ENCODE measurements at regions not wholly inside any gene's neighbourhood (a gene's known extent, or its start where the extent isn't known, plus 50 kb on each side); places are given as distances from the start of the nearest gene placed in this dataset.

- no peaks in the 10 kb centered on the region for H3K79me2 ChIP-seq (ENCODE audit: insufficient read depth, low read length)
- no peak overlapping the region for H3K4me2 ChIP-seq (ENCODE audit: low read length)
- RAD21 ChIA-PET (ENCODE audit: low non-redundant PET in 1 of 2, low total read pairs in 2 of 2, uncharacterized antibody in 2 of 2, unreplicated experiment in 2 of 2) = no interaction called here
- H3K9ac ChIP-seq (ENCODE audit: low read length) = no peak overlapping the region
- H4K20me1 ChIP-seq (ENCODE audit: insufficient read depth) = no peaks in the 10 kb centered on the region
- POLR2A ChIA-PET = interaction anchor here (0.7 kb wide), 1 partner anchor 812 kb away, joined by 3 read pairs; no protein-coding TSS in a partner anchor
- peaks cover 36% of the 10 kb centered on the region for H3K27me3 ChIP-seq (ENCODE audit: insufficient read depth, low read length)
- DNase-seq (ENCODE audit: low read depth, low spot score) = no peak
- TF ChIP-seq EGR1 (IDR thresholded peaks at IDR 0.05; ENCODE audit: low read depth) = no peak
- H3K4me1 ChIP-seq (ENCODE audit: control insufficient read depth in 1 of 2, insufficient read depth in 2 of 2, low read length in 2 of 2) = no peaks in the 10 kb centered on the region
- H3K36me3 ChIP-seq (ENCODE audit: control insufficient read depth in 1 of 2, insufficient read depth in 2 of 2, low read length in 2 of 2) = no peaks in the 10 kb centered on the region
- CTCF ChIA-PET = no interaction called here
- no peak overlapping the region for H2AFZ ChIP-seq (ENCODE audit: low read depth, low read length, poor library complexity, severe bottlenecking)
- intact Hi-C loops (cut with micrococcal nuclease) = no loop called here
- no TSS peak for BruUV-seq (replicated peaks)
- no peak overlapping the region for H3K4me3 ChIP-seq (replicated peaks in 1 of 2; ENCODE audit: low read depth in 1 of 2, low read length in 2 of 2)
- ATAC-seq = no peak
- H3K9me3 ChIP-seq (ENCODE audit: control insufficient read depth in 1 of 2, insufficient read depth in 1 of 2, low read depth in 1 of 2, low read length in 2 of 2) = no peaks in the 10 kb centered on the region
- no peak overlapping the region for H3K27ac ChIP-seq (ENCODE audit: low read depth, low read length)
- no peaks in the 10 kb centered on the region for H3K9me2 ChIP-seq (ENCODE audit: insufficient read depth)
Measured at GRCh38 chr10:78382047-78382446, 348.4 kb downstream of the RPS24 start.

- no TSS peak for BruUV-seq (replicated peaks)
- Histone ChIP-seq H3K9me3 (ENCODE audit: control insufficient read depth in 1 of 2, insufficient read depth in 1 of 2, low read depth in 1 of 2, low read length in 2 of 2) (no peaks in the 10 kb centered on the region), H3K4me1 (ENCODE audit: control insufficient read depth in 1 of 2, insufficient read depth in 2 of 2, low read length in 2 of 2) (no peaks in the 10 kb centered on the region), H3K79me2 (ENCODE audit: insufficient read depth, low read length) (no peaks in the 10 kb centered on the region), H3K27me3 (ENCODE audit: insufficient read depth, low read length) (peaks cover 42% of the 10 kb centered on the region), H3K9me2 (ENCODE audit: insufficient read depth) (no peaks in the 10 kb centered on the region), H4K20me1 (ENCODE audit: insufficient read depth) (no peaks in the 10 kb centered on the region), H3K27ac (ENCODE audit: low read depth, low read length) (no peak overlapping the region), H3K9ac (ENCODE audit: low read length) (no peak overlapping the region), H3K36me3 (ENCODE audit: control insufficient read depth in 1 of 2, insufficient read depth in 2 of 2, low read length in 2 of 2) (no peaks in the 10 kb centered on the region), H3K4me3 (replicated peaks in 1 of 2; ENCODE audit: low read depth in 1 of 2, low read length in 2 of 2) (no peak overlapping the region), H2AFZ (ENCODE audit: low read depth, low read length, poor library complexity, severe bottlenecking) (no peak overlapping the region), H3K4me2 (ENCODE audit: low read length) (no peak overlapping the region)
- TF ChIP-seq ATF3 (IDR thresholded peaks at IDR 0.05) (no peak), POLR2A (IDR thresholded peaks at IDR 0.05; ENCODE audit: borderline replicate concordance, extremely low read depth, insufficient read depth, insufficient read length) (no peak), CBX3 (IDR thresholded peaks at IDR 0.05; ENCODE audit: low read depth) (no peak), CTCF (IDR thresholded peaks at IDR 0.05 in 2 of 3, conservative IDR thresholded peaks at IDR 0.05 in 1 of 3; ENCODE audit: borderline replicate concordance in 1 of 3, insufficient read depth in 1 of 3, low read depth in 2 of 3, low read length in 2 of 3) (no peak), EZH2phosphoT487 (IDR thresholded peaks at IDR 0.05; ENCODE audit: borderline replicate concordance) (no peak), POLR2AphosphoS5 (IDR thresholded peaks at IDR 0.05; ENCODE audit: low read depth, low read length) (no peak), YY1 (IDR thresholded peaks at IDR 0.05; ENCODE audit: extremely low read depth, insufficient replicate concordance, low read depth, low read length) (no peak), JUND (IDR thresholded peaks at IDR 0.05) (no peak), ELF1 (IDR thresholded peaks at IDR 0.05; ENCODE audit: borderline replicate concordance, low read depth) (no peak), ZFX (IDR thresholded peaks at IDR 0.05) (no peak)
- RAD21 ChIA-PET (ENCODE audit: low non-redundant PET in 1 of 2, low total read pairs in 2 of 2, uncharacterized antibody in 2 of 2, unreplicated experiment in 2 of 2) = no interaction called here
- CTCF ChIA-PET = no interaction called here
- intact Hi-C loops (cut with micrococcal nuclease) = no loop called here
- DNase-seq (ENCODE audit: low read depth, low spot score) (no peak), ATAC-seq (no peak)
- POLR2A ChIA-PET = no interaction called here
Measured at GRCh38 chr10:78382772-78383171, 349.1 kb downstream of the RPS24 start.

All from HCT116 (cell line).